ENCODE measurements at regions not wholly inside any gene's neighbourhood (a gene's known extent, or its start where the extent isn't known, plus 50 kb on each side); places are given as distances from the start of the nearest gene placed in this dataset.
"Not testable (repeated sequence)": the region's sequence is repeated elsewhere in the genome, so short reads cannot be mapped to it uniquely, and the experiment has no call there.

DNA sequence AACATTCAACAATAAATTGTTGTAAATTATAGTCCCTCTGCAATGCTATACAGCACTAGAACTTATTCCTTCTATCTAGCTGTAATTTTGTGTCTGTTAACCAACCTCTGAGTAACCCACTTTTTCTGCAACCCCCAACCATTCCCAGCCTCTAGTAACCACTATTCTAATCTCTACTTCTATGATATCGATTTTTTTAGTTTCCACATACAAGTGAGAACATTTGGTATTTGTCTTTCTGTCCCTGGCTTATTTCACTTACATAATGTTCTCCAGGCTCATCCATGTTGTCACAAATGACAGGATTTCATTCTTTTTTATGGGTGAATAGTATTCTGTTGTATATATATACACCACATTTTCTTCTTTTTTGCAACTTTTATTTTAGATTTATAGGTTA lies 147.6 kb downstream of the MAIP1 start:
- ATAC-seq = no peak

DNA sequence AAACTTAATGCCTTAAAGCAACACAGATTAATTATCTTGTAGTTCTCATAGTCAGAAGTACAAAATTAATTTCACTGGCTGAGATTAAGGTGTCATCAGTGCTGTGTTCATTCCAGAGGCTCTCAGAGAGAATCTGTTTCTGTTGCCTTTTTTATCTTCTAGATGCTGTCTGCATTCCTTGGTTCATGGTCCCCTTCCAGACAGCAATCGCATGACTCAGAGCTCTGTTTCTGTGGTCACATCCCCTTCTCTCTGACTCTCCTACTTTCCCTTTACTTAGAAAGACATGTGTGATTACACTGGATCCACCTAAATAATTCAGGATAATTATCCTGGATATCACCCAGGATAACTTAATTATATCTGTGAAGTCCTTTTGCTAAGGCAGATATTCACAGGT lies 148.6 kb downstream of the MAIP1 start:
- no peak for ATAC-seq

DNA sequence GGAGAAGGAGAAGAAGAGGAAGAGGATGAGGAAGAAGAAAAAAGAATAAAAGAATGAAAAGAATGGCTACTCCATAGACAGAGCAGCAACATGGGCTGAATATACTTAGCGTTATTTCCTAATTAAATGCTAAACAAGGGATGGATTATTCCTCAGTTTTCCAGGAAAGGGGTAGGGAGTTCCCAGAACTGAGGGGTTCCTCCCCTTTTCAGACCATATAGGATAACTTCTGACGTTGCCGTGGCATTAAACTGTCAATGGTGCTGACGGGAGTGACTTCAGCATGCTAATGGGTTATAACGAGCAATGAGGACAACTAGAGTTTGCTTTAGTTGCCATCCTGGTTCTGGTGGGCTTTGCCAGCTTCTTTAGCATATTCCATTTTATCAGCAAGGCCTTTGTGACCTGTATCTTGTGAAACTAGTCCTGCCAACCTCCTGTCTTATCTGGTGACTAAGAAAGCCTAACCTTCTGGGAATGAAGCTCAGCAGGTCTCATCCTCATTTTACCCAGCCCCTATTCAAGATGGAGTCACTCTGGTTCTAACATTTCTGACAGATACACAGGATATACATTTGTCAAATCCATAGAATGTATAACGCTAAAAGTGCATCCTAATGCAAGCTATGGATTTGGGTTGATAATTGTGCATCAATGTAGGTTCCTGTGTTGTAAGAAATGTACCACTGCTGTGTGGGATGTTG lies 152.3 kb downstream of the MAIP1 start:
- no peak for ATAC-seq

DNA sequence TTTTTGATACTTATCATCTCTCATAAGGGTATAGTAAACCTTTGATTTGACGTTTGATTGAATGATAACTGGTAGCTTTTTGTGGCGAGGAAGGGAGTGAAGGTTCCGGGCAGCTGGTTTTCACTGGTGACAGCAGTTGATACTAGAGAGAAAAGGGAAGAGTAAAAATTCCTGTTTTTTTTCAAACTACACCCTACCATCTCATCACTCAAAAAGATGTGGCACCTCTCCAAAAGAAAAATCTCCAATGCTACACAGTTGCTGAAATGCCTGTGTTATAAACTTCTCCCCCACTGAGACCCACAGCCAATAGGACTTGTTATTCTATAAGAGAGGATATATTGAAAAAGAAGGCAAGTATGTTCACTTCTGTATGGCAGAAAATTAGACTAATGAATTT lies 154.0 kb downstream of the MAIP1 start:
- ATAC-seq = no peak

DNA sequence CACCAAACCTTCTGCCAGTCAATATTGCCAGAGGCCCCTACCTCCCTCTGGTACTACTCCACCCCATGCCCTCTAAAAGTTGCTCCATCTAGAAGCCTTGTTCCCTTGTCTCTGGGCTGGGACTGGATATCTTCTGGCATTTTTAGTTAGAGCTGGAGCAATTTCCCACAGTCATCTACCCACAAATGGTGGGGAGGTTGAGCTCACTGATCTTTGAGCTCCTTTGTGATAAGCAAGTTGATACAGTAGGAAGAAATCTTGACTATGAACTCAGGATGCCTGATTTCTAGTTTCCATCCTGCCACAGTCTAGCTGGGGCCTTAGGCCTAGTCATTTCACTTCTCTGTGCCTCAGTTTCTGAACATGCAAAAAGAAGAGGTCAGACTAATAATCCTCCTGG lies 155.0 kb downstream of the MAIP1 start:
- no peak for ATAC-seq

DNA sequence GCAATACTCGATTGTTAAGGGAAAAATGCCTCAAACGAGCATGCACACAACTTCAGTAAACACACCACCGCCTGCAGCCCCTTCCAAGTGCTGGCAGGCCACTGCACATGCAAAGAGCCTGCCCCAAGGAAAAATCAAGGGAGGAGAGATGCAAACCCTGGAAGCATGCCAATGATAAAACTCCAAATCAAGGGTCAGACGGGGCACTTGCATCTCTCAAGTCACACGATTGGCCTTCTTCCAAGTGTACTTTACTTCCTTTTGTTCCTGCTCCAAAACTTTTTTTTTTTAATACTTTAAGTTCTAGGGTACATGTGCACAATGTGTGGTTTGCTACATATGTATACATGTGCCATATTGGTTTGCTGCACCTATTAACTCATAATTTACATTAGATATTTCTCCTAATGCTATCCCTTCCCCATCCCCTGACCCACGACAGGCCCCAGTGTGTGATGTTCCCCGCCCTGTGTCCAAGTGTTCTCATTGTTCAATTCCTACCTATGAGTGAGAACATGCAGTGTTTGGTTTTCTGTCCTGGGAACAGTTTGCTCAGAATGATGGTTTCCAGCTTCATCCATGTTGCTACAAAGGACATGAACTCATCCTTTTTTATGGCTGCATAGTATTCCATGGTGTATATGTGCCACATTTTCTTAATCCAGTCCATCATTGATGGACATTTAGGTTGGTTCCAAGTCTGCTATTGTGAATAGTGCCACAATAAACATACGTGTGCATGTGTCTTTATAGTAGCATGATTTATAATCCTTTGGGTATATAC lies 157.8 kb downstream of the MAIP1 start:
- ATAC-seq = not testable (repeated sequence)

DNA sequence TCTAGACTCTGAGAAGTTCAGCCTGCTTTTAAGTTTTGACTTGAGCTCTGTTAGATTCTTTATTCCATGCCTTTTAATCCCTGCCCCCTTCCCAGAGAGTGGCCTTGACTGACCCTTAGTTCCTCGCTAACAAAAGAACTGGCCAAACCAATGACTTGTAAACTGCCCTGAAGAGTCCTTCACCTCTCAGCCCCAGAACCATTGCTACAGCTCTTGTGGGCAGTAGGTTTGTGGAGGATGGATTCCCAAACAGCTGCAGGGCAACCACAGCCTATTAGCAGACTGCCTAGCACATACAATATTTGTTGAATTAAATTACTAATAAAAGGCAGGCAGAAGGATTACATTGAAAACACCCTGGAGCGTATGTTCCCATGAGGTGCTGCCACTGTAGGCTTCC lies 163.9 kb downstream of the MAIP1 start:
- no peak for ATAC-seq

DNA sequence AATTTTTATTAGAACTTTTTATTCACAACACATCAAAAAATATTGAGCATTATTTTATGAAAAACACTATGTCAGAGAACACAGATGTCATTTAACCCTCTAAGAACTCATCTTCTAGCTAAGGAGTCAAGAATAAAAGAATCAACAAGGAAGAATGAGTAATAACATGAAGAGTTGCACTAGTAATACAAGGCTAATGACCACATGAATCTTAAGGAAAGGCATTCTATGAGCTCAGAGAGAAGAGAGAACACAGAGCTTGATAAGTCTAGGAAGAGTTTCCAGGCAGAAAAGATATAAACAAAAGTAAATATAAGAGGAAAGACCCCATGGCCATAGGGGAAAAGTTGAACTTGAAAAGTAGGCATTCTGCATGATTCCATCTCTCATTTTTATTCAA lies 166.5 kb downstream of the MAIP1 start:
- no peak for ATAC-seq

DNA sequence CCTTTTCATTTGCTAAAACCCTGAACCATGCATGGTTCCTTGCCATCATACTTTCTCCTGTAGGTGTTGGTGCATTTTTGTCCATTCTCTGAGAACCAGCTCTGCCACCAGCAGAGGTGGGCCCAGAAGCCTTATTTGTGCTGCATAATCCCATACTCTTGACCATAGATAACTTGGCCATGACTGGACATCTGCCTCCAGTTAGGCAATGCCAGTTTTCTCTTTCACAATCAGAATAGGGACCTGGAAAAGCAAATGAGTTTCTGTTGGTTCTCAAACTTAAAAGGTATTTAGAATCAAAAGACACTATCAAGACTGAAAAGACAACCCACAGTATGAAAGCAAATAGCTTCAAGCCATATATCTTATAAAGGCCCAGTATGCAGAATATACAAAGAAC lies 167.3 kb downstream of the MAIP1 start:
- ATAC-seq = no peak

DNA sequence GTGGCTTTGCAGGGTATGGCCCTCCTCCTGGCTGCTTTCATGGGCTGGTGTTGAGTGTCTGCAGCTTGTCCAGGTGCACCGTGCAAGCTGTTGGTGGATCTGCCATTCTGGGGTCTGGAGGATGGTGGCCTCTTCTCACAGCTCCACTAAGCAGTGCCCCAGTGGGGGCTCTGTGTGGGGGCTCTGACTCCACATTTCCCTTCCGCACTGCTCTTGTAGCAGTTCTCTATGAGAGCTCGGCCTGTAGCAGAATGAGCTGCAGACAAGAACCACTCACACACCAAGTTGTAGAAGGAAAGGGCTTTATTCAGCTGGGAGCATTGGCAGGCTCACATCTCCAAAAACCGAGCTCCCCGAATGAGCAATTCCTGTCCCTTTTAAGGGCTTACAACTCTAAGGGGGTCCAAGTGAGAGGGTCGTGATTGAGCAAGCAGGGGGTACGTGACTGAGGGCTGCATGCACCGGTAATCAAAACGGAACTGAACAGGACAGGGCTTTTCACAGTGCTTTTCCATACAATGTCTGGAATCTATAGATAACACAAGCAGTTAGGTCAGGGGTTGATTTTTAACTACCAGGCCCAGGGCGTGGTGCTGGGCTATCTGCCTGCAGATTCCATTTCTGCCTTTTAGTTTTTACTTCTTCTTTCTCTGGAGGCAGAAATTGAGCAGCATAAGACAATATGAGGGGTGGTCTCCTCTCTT lies 169.4 kb downstream of the MAIP1 start:
- not testable (repeated sequence) for ATAC-seq

DNA sequence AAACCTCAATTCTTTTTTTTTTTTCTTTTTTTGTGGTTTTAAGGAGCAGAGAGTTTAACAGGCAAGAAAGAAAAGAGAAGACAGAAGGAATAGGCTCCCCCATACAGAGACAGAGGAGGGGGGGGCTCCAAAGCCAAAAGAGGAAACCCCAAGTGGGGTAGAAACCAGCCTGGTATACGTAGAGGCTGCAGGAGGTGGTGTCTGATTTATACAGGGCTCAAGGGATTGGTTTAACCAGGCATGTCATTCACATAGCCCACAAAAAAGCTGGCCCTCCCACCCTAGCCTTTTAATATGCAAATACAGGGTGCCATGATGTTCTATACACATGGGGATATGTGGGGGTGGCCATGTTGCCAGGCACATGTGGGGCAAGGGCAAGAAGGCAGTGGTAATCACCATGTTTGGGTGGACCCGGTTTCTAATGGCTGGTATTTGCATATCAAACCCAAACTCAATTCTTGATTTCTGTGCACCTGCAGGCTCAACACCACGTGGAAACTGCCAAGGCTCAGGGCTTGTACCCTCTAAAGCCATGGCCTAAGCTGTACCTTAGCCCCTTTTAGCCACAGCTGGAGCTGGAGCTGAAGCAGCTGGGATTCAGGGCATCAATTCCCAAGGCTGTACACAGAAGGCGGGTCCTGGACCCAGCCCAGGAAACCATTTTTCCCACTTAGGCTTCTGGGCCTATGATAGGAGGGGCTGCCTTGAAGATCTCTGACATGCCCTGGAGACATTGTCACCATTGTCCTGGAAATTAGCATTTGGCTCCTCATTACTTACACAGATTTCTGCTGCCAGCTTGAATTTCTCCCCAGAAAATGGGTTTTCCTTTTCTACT lies 170.3 kb downstream of the MAIP1 start:
- no peak for ATAC-seq

DNA sequence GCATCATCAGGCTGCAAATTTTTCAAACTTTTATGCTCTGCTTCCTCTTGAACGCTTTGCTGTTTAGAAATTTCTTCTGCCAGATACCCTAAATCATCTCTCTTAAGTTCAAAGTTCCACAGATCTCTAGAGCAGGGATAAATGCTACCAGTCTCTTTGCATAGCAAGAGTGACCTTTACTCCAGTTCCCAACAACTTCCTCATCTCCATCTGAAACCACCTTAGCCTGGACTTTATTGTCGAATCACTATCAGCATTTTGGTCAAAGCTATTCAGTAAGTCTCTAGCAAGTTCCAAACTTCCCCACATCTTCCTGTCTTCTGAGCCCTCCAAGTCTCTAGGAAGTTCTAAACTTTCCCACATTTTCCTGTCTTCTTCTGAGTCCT lies 170.9 kb downstream of the MAIP1 start:
- ATAC-seq = not testable (repeated sequence)

DNA sequence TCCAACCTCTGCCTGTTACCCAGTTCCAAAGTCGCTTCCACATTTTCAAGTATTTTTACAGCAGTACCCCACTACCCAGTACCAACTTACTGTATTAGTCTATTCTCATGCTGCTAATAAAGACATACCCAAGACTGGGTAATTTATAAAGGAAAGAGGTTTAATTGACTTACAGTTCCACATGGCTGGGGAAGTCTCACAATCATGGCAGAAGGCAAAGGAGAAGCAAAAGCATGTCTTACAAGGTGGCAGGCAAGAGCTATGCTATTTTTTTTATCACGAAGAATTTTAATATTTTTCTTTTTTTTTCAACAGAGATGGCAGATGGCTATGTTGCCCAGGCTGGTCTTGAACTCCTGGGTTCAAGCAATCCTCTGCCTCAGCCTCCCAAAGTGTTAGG lies 171.3 kb downstream of the MAIP1 start:
- not testable (repeated sequence) for ATAC-seq

DNA sequence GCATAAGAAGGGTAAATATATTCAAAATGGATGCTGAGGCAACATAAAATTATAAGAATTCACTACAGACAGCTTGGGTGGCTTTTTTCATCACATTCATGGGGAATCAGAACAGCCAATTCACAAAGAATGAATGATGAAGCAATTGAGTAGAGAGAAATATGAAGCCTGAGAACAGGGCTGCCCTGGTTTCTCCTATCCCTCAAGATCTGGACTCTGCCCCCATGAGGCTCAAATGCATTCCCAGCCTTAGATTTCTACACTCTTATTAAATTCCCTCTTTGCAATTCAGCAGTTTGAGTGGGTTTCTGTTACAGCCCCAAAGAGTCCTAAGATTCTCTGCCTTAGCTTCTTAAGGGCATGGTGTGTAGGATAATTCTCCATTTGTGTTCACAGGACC lies 172.5 kb downstream of the MAIP1 start:
- ATAC-seq = no peak

DNA sequence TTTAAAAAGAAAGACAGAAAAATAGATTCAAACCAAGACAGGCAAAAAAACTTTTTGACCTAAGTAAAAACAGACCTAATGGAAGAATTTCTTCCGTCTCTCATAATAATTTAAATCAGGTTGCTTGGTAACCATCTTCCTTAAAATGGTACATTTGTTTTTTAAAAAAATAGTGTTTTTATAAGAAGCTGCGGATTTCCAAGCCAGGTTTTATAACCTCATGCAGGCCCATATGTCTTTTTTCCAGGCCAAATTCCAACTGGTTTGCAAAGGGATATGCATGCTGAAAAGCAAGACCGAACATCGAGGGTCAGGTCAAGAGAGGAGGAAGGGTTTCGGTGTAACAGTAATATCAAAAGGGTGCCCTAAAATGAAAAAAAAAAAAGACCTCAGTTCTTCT lies 172.9 kb downstream of the MAIP1 start:
- no peak for ATAC-seq

DNA sequence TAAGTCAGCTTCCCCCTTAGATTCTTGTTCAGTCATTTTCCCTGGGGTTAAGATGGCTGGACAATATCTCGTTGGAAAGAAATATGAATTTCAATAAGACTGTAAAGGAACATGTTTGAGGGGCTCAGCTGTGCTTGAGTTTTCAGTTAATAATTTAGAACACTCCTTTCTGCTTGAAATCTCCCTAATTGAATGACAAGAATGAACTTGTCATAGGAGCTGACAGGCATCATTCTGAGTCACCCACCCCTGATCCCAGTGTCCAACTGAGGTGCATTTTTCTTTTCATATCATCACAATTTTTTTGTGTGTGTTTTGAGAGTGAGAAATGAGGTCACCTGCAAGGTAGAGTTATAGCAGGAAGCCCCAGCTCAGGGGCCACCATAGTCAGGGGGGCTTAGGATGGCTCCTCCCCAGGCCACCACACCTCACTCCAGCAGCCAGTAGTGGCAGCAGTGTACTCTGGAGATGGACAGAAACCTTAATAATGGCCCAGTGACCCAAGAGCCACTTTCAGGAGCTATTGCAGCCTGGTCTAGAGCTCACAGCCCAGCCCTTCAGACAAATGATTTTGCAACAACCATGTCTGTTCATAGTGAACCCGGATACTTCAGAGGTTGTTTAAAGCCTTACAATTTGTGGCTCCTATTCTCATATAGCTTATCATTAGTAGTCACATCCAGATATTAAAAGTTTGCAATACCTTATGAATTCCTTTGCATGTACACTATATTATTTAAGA lies 174.5 kb downstream of the MAIP1 start:
- peak; percentile 64 for ATAC-seq

DNA sequence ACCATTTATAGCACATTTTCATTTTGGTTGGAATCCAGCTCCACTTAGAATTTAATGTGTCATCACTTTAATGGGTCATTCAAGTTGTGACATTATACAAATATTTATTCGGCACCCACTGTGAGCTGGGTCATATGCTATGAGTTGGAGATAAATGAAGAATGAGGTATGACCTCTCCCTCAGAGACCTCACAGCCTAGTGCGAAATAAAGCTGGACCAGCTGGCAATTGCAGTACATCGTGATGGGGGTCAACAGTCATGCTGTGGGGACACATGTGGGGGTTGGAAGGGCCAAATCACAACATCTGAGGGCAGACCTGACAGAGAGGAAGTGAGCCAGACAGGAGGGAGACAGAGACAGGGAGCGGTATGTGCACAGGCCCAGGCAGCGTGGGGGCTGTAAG lies 175.4 kb downstream of the MAIP1 start:
- ATAC-seq = no peak

DNA sequence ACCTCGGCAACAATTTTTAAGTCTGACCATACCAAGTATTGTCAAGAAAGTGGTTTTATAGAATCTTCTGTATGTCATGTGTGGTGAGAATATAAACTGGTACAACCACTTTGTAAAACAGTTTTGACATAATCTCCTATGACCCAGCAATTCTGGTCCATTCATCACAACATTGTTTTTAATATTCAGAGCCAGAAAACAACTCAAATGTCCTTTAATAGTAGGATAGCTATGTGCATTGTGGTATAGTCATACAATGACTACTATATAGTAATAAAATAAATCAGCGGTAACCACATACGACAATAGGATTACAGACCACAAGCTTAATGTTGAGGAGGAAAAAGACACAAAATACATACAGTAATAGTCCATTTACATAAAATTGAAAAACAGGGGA lies 175.2 kb upstream of the SPATS2L start:
- ATAC-seq = no peak

DNA sequence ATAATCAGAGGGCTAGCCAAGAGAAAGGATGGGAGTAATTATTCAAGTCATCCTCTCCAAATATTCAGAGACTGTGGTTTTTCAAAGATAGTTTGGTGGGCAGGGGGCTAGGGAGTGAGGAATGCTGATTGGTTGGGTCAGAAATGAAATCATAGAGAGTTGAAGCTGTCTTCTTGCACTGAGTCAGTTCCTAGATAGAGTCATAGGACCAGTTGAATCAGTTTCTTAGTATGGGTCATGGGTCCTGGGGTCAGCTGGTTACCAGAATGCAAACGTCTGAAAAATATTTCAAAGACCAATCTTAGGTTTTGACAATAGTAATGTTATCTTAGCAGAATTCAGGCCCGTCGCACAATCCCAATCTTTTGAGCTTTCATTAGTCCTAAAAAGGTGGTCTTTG lies 171.4 kb upstream of the SPATS2L start:
- ATAC-seq = no peak

DNA sequence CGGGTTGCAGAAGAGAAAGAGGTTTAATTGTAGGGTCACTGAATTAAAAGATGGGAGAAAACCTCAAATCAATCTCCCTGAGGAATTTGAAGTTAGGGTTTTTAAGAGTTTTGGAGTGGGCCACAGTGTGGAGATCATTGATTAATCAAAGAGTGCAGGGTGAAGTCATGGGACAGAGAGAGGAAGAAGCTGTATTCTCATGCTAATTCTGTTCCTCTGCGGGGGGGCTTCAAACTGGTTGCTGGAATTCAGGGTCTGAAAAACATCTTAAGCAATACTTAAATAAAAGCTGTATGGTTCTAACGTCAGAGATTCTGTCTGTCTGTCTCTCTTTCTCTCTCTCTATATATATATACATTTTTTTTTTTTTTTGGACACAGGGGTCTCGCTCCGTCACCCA lies 169.8 kb upstream of the SPATS2L start:
- ATAC-seq = no peak

DNA sequence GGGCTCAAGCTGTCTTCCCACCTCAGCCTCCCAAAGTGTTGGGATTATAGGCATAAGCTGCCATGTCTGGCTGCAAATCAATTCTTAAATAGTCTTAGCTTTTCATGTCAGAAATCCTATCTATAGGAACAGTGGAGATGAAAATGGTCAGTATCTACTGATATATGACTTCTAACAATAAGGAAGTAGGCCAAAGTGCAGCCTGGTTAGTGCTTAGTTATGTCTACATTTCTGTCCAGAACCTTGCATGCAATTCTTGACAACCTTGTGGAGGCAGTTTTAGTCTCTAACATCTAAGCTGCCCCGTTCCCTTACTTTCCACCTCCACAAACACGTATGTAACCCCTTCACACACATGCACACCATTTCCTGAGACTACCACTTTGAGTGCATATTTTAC lies 169.2 kb upstream of the SPATS2L start:
- no peak for ATAC-seq

DNA sequence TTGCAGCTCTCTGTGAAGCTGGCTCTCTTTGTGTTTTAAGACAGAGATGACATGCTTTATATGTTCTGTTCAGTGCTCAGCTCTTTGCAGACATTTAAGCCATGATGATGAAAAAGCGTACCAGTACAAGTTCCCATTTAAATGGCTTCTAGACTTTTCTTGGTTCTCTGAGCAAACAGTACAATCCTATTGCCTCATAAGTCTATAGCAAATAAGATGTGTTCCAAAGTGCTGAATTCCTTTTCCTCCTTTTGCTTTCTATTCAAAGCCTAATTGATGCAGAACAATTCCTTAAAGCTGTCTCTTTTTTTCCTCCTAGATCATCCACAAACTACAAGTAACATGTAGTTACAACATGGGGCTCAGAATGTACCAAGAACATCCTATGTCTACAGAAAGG lies 168.8 kb upstream of the SPATS2L start:
- no peak for ATAC-seq
